HS-5 (cell line): ENCODE measurements at regions not wholly inside any gene's neighbourhood (a gene's known extent, or its start where the extent isn't known, plus 50 kb on each side); places are given as distances from the start of the nearest gene placed in this dataset.

Experiments
- DNase-seq: peaks from one replicate; pipeline ENCODE4 v3.0.0-alpha.2; 2012; ENCODE audit warnings: low read depth

DNA sequence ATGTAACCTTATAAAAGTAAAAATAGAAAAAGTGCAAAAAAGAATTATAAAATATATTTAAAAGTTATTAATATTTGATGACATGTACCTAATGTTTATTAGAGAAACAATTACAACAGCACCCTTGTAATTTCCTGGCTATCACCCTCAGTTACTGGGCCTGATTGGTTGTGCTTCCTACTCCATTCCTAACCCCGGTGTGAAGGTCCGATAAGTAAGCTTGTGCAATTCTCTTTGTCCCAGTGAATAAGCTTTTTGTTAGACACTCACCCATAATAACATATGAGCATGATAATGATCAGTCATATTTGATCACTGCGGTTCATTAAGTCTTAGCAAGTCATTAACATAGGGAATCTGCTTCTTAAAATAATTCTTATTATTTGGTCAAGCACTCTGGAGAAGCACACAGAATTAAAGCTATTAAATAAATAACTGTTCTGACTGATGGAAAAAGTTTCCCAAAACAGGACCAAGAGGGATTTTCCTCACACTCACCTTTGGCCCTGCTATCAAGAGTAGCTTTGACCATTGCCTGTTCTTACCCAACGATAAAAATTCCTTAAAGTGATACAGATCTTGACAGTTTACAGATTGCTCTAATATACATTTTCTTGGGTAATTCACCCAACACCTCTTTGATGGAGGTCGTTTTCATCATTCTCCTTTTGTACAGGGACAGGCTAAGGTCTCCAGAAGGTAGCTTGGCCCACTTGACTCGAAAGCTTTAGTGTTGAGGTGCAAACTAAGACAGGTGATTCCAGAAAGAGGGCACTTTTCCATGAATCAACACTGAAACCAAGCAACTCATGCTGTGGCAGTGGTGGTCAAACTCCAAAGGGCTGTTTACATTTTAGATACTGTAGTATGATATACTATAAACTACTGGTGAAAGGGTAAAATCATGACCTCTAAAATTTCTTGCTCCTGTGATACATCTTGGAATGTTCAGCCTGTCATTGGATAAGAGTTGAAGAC is 543.0 kb upstream of the KCNMB2 start:
- DNase-seq = no peak

DNA sequence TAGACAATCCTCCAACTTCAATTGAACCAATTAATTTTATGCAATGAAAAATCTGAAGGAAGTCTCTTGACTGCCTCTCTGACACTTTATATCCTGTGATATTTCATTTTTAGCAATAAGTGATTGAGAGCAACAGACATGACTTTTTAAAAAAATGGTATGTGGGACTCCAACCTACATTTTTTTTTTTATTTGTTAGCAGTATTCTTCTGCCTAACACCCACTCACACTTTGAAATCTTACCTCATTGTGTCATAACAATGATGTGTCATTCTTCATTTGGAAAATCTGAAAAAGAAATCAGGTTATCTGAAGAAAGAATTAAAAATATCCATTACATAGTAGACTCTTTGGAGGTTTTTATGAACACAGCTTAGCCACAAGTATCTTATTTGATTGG is 541.3 kb upstream of the KCNMB2 start:
- DNase-seq = no peak

DNA sequence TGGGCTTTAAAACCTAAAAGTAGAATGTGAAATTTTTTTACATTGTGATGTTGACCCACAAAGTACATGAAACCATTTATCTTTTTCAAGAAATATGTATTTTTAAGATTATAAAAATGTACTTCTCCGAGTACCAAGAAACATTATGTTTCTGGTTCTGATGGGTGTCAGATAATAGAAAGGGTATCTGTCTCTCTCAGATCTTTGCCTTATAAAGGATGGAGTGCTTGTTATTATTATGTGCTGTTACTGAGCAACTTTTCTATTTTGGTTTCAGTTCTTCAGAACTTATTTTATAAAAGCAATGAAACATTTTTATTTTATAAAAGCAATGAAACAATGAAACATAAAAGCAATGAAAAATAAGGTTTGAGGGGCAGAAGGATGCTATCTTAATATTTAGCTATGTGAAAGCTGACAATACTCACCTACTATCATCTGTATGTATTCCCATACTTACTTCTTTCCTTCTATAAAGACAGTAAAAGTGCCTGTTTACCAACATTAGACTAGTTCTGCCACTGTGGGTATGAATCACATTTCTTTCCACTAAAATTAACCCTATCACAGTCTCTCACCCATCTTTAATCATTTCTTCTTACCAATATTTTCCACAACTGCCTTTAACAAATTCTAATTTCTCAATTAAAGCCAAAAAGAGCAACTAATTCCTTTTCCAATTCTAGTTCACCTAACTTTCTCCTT is 540.7 kb upstream of the KCNMB2 start:
- no peak for DNase-seq

DNA sequence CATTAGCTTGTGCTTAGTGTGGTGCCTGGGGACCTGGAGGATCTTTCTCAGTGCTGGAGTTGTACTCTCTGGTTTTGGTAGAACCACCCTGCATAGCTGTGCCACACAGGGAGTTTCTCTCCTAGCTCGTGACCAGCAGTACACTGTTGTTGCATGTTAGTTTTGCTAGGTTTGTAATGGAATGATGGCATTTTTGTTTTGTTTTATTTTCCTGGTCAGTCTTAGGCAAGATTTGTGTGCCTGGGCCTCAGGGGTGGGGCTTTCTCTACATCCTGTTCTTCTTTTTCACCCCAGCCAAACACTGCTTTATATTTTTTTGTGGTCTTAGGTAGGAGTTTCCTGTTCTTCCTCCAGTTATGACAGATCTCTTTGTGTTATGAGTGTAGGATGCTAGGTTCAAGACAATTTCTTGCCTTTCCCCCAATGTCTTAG is 534.5 kb upstream of the KCNMB2 start:
- DNase-seq = no peak

DNA sequence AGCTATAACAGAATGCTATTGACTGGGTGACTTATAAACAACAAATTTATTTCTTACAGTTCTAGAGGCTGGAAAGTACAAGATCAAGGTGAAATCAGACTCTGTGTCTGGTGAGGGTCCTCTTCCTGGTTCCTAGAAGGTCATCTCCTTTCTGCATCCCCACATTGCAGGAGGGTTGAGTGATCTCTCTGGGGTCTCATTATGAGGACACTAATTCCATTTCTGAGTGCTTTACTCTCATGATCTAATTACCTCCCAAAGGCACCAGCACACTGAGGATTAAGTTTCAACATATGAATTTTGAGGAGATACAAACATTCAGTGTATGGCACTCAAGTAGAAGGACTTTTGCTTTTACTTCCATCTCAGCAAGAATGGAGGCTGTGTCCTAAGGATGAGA is 534.1 kb upstream of the KCNMB2 start:
- DNase-seq = no peak

DNA sequence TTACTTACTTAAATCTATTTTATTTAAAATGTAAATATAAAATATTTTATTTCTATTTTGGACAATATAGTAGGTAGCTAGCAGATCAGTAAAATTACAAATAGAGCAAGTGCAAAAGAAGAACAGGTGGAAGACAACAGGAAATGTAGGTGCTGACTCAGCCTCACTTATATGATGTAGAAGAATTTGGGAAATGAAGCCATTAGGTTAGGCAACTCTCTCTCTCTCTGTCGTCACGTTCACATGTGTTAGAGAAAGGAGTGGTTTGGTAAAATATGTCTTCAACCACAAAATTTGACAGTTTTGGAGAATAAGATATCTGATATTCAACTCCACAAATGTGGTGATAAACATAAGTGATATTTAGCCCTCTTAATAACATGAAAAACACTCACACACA is 532.5 kb upstream of the KCNMB2 start:
- no peak for DNase-seq

DNA sequence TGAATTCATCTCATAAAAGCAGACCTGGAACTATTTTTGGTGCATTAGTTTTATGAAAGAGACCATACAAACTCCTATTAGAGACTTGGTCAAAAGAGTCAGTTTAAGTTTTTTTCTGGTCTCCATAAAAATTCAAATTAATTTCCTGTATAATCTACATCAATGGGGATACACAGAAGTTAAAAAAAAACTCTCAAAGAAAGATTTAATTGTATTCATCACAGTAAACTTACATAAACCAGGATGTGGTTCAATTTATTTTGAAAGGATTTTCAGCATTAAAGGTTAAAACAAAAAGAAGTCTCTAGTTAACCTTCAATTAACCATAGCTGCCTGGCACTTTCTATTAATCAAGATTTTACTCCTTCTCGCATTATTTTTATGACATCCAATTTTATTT is 530.3 kb upstream of the KCNMB2 start:
- DNase-seq = no peak

DNA sequence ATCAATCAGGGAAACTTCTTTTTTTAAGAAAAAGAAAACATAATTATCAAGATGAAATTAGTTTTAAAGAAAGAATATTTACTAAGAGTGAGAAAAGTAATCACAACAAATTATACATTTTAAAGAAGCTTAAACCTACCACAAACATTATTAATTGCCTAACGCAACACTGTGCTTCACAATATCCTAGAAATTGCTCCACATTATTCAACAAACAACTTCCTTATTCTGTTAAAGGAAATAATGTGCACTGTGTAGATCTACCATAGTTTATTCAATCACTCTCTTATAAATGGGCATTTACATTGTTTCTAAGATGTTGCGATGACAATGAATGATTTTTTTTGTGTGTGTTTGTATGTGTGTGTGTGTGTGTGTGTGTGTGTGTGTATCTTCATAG is 525.9 kb upstream of the KCNMB2 start:
- DNase-seq = no peak

DNA sequence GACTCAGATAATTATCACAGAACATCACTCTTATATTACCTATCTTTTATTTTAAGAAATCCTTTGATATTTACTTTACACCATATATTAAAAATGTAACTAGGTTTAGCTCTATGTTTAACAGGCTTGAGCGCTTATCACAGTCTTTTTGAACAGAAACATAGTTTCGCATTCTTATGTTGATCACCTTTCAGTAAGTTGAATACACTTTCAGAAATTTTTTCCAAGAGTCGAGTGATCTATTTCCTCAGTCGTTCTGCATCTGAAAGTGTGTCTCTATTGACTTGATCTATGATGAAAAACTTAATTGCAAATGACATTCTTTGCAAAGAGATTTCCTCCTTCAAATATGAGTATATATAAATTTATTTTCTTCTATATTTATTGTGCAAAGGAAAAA is 516.6 kb upstream of the KCNMB2 start:
- DNase-seq = no peak

DNA sequence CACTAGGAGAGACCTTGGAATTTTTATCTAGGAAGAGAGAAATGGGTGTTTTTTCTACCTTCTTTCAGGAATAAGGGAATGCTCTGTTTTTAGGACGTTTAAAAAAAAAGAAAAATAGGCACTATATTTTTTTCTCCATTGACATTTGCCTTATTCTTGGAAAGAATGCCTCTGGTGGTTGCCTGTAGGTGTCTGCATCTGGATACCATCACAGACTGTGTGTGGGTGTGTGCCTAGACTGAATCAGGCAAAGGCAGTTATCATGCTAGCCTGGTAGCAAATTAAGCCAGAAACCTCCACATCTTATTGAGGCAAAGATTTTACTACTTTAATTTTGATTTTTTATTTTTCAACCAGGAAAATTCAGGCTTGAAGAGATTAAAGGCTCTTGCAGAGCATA is 513.6 kb upstream of the KCNMB2 start:
- DNase-seq = no peak

DNA sequence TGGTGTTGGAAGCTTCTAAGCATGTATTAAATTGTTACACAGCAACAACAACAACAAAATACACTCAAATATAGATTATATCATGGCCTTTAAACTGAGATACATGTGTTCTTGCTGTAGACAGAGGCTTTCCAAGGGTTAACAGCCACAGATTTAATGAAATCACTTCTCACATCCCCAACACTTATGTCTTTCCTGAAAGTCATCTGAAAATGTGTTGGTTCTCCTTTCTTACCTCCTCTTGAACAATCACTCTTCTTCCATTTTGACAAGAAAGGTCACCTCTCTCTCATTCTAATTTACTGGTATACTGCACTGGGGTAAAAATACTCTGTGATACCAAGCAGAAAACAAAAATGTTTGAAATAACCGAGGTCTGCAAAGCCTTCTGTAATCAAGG is 507.3 kb upstream of the KCNMB2 start:
- DNase-seq = no peak

DNA sequence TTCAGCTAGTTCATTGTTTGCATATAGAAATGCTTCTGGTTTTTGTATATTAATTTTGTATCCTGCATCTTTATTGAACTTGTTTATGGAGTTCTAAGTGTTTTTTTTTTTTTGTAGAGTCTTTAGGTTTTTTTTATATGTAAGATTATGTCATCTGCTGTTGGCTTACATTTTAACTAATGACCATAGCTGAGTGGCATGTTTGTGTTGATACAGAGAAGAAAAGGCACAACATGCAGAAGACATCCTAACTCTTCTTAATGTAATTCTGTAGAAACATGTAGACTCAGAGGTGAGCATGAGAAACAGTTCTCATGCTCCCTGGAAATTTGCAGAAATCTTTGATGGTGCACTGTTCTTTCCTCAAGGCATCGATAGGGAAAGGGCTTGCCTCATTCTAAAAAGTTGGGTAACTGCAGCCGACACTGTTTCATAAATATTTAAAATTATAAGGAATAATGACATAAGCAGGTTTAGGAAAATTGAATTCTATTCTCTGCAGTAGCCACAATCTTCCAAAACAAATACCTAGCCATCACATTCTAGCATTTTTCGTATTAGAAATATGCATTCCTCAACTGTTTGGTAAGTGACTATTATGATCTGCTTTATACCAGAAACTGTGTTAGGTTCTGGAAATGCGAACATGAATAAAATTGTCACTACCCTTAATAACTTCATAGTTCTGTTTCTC is 499.6 kb upstream of the KCNMB2 start:
- DNase-seq = no peak

DNA sequence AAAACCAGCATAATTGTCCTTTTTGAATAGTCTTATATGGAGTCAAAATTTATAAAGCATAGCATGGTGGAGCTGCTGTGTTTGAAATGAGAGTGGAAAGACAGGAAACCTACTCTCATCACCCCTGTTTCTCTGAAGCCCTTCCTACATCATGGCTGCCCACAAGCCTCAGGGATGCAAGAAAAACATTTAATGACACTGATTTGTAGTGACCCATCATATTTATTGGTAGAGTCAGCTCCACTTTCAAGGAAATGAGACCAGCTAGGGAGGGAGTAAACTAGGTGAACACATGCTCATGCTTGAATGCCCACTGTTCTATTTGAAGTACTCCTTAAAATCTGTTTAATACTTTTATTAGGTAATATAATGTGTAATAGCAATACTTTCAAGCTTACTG is 494.3 kb upstream of the KCNMB2 start:
- no peak for DNase-seq

DNA sequence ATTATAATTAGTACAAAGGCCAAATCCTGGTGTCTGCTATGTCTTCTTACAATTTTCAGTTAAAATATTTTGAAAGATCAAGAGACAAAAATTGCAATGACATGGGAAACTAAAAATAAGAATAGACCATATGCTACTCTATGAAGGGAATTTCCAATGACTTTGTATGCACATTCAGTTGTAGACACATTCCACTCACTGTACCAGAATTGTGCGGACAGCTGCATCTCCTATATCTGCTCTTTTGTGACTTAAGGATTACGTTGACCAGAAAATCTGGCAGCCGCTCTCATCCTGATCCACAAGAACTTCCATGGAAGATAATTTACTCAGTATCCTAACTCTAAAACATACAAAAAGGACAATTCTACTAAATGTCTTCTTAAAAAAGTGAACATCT is 493.9 kb upstream of the KCNMB2 start:
- DNase-seq = no peak

DNA sequence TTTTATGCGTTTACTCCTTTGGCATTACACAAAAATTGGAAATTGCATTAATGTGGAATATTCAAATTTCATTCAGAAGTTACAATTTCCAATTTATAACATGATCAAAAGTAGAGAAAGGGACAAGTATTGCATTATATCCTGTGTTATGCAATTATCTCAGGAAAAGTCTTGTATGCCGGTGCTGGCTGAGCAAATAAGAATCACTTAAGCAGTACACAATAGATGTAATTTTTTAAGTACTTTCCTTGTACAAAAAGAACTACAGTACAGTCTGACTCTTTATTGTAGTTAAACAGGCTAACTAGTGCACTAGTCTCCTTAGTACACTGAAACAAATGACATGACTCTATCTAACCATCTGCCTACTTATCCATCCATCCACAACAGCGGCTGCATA is 493.2 kb upstream of the KCNMB2 start:
- no peak for DNase-seq

DNA sequence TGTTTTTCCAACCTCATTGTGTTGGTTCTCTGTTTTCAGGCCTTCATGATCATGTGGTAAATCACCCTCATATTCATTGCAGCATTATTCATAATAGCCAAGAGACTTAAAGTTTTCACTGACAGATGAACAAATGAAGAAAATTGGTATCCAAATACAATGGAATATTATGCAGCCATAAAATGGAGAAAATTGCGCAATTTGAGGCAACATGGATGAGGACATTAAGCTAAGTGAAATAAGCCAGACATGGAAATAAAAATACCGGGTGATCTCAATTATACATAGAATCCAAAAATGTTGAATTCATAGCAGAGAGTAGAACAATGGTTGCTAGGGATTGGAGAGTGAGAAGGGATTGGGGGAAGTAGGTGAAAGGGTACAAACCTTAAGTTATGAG is 491.9 kb upstream of the KCNMB2 start:
- no peak for DNase-seq

DNA sequence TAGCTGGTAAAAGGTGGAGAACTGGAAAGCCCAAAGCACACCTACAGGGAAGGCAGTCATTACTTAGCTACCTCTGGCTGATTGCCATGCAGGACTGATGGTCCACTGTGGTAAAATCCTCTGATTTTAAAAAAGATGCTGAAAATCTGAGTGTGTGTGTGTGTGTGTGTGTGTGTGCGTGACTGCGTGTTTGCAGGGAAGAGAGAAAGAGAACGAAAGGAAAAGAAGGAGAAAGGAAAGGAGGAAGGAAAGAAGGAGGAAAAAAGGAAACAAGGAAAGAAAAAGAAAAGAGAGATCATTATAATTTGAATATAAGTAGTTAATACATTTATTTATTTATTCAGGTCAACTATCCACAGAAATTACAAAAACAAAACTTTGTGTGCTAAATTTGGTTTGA is 488.7 kb upstream of the KCNMB2 start:
- DNase-seq = no peak

DNA sequence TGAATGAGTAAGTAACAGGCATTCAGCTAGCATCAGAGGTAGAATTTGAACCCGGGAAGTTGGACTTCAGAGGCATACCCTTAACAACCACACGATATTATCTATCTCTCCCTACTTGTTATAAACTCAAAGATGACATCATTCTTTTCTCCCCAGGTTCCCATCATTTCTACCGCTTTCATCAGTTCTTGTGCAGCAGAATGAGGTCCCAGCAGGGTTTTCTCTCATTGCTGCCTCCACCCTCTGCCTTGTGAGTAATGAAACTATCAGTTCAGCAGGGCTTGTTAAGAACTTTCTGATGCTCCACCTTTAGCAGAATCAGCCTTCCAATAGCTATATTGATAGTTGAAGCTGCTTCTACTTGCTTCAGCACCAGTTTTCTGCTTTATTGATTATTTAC is 487.5 kb upstream of the KCNMB2 start:
- DNase-seq = no peak

DNA sequence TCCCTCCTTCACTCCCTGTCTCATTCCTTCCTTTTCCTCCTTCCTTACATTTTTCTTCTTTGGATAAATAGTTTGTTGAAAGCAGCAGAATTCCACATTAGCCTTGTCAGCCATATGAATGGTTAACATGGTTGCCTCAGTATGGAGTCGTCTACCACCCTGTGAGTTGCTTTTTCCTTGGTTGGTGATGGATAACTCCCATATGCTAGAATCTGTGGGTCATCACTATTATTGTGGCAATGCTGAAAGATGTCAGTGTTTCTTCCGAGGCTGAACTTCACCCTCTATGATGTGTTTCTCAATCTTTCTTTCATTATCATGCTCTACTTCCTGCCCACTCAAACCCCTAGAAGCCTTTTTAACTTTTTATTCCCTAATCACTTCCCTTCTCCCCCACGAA is 481.8 kb upstream of the KCNMB2 start:
- DNase-seq = no peak

DNA sequence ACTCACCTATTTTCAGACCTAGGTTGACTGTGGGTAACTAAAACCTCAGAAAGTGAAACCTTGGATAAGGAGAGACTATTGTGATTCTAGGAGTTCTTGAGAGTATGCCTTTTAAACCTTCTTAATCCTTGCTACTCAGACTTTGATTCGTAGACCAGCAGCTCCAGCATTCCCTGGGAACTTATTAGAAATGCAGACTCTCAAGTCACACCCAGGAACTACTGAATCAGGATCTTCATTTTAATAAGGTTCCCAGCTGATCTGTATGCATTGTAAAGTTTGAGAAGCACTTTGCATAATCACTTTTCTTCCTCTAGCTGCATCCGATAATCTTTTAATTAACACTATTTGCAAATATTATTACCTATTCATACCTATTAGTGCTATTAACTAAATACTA is 480.3 kb upstream of the KCNMB2 start:
- DNase-seq = no peak

DNA sequence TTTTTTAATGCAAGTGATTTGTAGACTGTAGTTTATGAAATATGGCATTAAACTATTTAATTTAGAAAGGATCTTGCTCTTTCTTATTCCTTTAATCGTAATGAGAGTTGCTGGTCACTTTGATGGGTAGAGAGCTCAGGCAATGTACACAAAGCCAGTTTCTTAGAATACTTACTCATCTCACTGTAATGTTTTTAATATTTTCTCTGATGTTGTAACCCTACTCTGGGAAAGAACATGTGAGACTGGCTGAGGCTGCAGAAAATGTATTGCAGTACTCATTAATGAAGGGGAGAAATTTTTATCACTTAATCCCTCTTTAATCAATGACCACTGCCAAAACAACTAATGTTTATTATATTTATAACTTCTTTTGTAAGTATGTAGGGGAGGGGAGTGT is 479.4 kb upstream of the KCNMB2 start:
- DNase-seq = no peak

DNA sequence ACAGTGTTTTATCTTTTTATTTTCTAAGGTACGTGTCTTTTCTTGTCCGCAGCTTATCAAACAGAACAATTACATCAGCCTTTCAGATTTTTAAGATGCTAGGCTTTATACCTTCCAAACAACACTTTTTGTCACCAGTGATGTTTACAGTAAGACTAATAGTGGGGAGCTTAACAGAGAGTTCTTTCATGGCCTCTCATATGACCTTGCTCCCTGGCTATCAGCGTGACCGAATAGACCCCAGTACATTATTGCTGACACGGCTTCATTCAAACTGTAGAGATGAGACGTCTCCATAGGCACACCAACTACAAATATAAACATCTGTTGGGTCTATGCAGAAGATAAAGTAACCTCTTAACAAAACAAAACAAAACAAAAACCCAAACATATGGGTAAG is 477.6 kb upstream of the KCNMB2 start:
- DNase-seq = no peak

DNA sequence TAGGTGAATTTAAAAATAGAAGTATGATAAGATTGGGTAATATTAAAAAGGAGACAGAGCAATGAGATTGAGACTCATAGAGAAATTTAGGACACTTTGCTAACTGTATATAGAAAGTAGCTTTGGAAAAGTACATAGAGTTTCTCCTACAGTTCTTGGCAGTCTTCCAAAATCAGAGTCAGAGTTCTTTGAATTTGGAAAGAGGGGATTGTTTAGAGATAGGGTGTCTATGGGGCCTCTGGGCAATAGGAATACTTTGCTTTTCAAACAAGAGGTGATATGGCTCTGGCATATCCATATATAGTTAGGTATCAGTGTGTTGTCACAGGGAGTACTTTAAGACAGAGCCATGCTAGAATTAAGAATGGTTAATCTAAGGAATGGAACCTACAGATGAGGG is 477.1 kb upstream of the KCNMB2 start:
- DNase-seq = no peak
